ENCODE measurements at regions not wholly inside any gene's neighbourhood (a gene's known extent, or its start where the extent isn't known, plus 50 kb on each side); places are given as distances from the start of the nearest gene placed in this dataset.

DNA sequence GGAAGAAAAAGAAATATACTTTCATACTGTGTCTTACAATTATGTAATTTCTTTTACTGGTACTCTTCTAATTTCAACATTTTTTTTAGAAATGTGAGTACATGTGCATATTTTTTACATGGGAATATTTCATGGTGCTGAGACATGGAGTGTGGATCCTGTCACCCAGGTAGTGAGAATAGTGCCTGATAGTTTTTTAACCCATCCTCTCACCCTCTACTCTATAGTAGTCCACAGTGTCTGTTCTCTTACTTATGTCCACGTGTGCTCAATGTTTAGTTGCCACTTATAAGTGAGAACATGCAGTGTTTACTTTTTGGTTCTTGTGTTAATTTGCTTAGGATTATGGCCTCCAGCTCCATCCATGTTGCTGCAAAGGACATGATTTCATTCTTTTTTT is 548.8 kb downstream of the AACS start:
- TF ChIP-seq CTCF (IDR thresholded peaks at IDR 0.05) (no peak), EZH2 (IDR thresholded peaks at IDR 0.05) (no peak), EZH2phosphoT487 (IDR thresholded peaks at IDR 0.05) (no peak)
